PFSK-1 (cell line): ENCODE measurements at regions not wholly inside any gene's neighbourhood (a gene's known extent, or its start where the extent isn't known, plus 50 kb on each side); places are given as distances from the start of the nearest gene placed in this dataset.

Experiments
- FOXP2 ChIP-seq: optimal IDR thresholded peaks from 2 replicates; pipeline ENCODE3; 2011; ENCODE audit warnings: borderline replicate concordance, control low read depth, inconsistent platforms; ENCODE audit not compliant: insufficient read depth; ENCODE audit errors: extremely low read length, extremely low read depth
- POLR2AphosphoS5 ChIP-seq: IDR thresholded peaks from 2 replicates; pipeline ENCODE4 v1.6.1; 2012; ENCODE audit warnings: low read depth, mild to moderate bottlenecking, control low read depth, low read length, moderate library complexity
- REST ChIP-seq, 2 experiments: IDR thresholded peaks; 2 replicates each; pipeline versions ENCODE4 v1.6.1 to v1.8.0; 2011 to 2012; ENCODE audit warnings: low read depth in 2 of 2, low read length in 2 of 2, control low read depth in 1 of 2, inconsistent platforms in 1 of 2, mild to moderate bottlenecking in 1 of 2, moderate library complexity in 1 of 2; ENCODE audit not compliant: insufficient read depth in 1 of 2
- SIN3A ChIP-seq: IDR thresholded peaks from 2 replicates; pipeline ENCODE4 v1.6.1; 2012; ENCODE audit warnings: mild to moderate bottlenecking, low read length, moderate library complexity, borderline replicate concordance; ENCODE audit not compliant: insufficient read depth
- TAF1 ChIP-seq: IDR thresholded peaks from 2 replicates; pipeline ENCODE4 v1.6.1; 2012; ENCODE audit warnings: low read length, control low read depth, borderline replicate concordance; ENCODE audit not compliant: insufficient read depth

GRCh38 chr9:116058421-116058820 is 95.2 kb upstream of the PAPPA start:
- no peak for TF ChIP-seq REST (IDR thresholded peaks at IDR 0.05; ENCODE audit: insufficient read depth in 1 of 2, low read depth in 2 of 2, low read length in 2 of 2)
- TF ChIP-seq TAF1: no peak
- TF ChIP-seq POLR2AphosphoS5: no peak
- no peak for TF ChIP-seq SIN3A
- no peak for TF ChIP-seq FOXP2
